CD8-positive, alpha-beta memory T cell (primary cell): ENCODE measurements at regions not wholly inside any gene's neighbourhood (a gene's known extent, or its start where the extent isn't known, plus 50 kb on each side); places are given as distances from the start of the nearest gene placed in this dataset.

Experiments
- CTCF ChIA-PET: fragments of 350-600 bp; sonication (Branson Sonifier 250); formaldehyde crosslinking; loops from one replicate; lab custom pipeline; 2021; ENCODE audit warnings: antibody characterized with exemption; lab: Charles Lee
- POLR2A ChIA-PET: fragments of 350-600 bp; sonication (Branson Sonifier 250); formaldehyde crosslinking; loops from one replicate; lab custom pipeline; 2021; ENCODE audit warnings: antibody characterized with exemption; lab: Charles Lee
- DNase-seq, 5 donors: peaks; one replicate each; pipeline versions ENCODE4 v3.0.0 to v3.0.0-alpha.2; 2020 to 2022; ENCODE audit warnings: mixed read lengths in 1 of 5
- H3K27ac ChIP-seq: one replicate; pipeline ENCODE4 v1.7.0; 2013; ENCODE audit warnings: low read depth, mild to moderate bottlenecking, low read length, moderate library complexity
- H3K27me3 ChIP-seq: 2 replicates; pipeline ENCODE4 v1.7.0; 2013; ENCODE audit warnings: low read length, mild to moderate bottlenecking; ENCODE audit not compliant: insufficient read depth, poor library complexity, severe bottlenecking
- H3K36me3 ChIP-seq: 2 replicates; pipeline ENCODE4 v1.7.0; 2013; ENCODE audit warnings: mild to moderate bottlenecking, low read length, moderate library complexity; ENCODE audit not compliant: insufficient read depth
- H3K4me1 ChIP-seq: 2 replicates; pipeline ENCODE4 v1.7.0; 2013; ENCODE audit warnings: mild to moderate bottlenecking, low read length, moderate library complexity; ENCODE audit not compliant: insufficient read depth
- H3K4me3 ChIP-seq: 2 replicates; pipeline ENCODE4 v1.7.0; 2013; ENCODE audit warnings: mild to moderate bottlenecking, low read length
- H3K9me3 ChIP-seq: 2 replicates; pipeline ENCODE4 v1.7.0; 2013; ENCODE audit warnings: mild to moderate bottlenecking, low read length
- H3K27ac Mint-ChIP-seq, 8 donors: one replicate each; pipeline ENCODE4 v1.8.0; 2020 to 2021; ENCODE audit warnings: mixed read lengths in 8 of 8, mild to moderate bottlenecking in 6 of 8, inconsistent platforms in 3 of 8, moderate library complexity in 3 of 8
- H3K27me3 Mint-ChIP-seq, 2 donors: one replicate each; pipeline ENCODE4 v1.8.0; 2020 to 2021; ENCODE audit warnings: mixed read lengths in 2 of 2, mild to moderate bottlenecking in 1 of 2, moderate library complexity in 1 of 2
- H3K36me3 Mint-ChIP-seq, 3 donors: one replicate each; pipeline ENCODE4 v1.8.0; 2020 to 2021; ENCODE audit warnings: mixed read lengths in 3 of 3, inconsistent platforms in 1 of 3, mild to moderate bottlenecking in 1 of 3
- H3K4me1 Mint-ChIP-seq, 3 donors: one replicate each; pipeline ENCODE4 v1.8.0; 2020 to 2021; ENCODE audit warnings: mixed read lengths in 3 of 3, inconsistent platforms in 1 of 3, mild to moderate bottlenecking in 1 of 3
- H3K4me3 Mint-ChIP-seq, 7 donors: one replicate each; pipeline ENCODE4 v1.8.0; 2020 to 2021; ENCODE audit warnings: mixed read lengths in 7 of 7, mild to moderate bottlenecking in 6 of 7, moderate library complexity in 4 of 7, inconsistent platforms in 2 of 7
- H3K9me3 Mint-ChIP-seq, 5 donors: one replicate each; pipeline ENCODE4 v1.8.0; 2020 to 2022; ENCODE audit warnings: mixed read lengths in 5 of 5, mild to moderate bottlenecking in 3 of 5, moderate library complexity in 2 of 5, inconsistent platforms in 1 of 5

- Mint-ChIP-seq H3K4me1 (no peaks in the 10 kb centered on the region), H3K36me3 (no peaks in the 10 kb centered on the region), H3K4me3 (no peak overlapping the region), H3K27ac (no peak overlapping the region), H3K27me3 (peaks cover 0 to 1% of the 10 kb centered on the region in 2 donors), H3K9me3 (peaks cover 3 to 28% (median 7%) of the 10 kb centered on the region in 5 donors)
- Histone ChIP-seq H3K27ac (no peak overlapping the region), H3K4me1 (no peaks in the 10 kb centered on the region), H3K36me3 (no peaks in the 10 kb centered on the region), H3K9me3 (no peaks in the 10 kb centered on the region), H3K27me3 (no peaks in the 10 kb centered on the region), H3K4me3 (no peak overlapping the region)
- ChIA-PET CTCF (no interaction called here), POLR2A (no interaction called here)
- no peak for DNase-seq
Measured at GRCh38 chr4:20181926-20182325, 69.8 kb upstream of the SLIT2 start.

- Mint-ChIP-seq H3K9me3 (peaks cover 5 to 31% (median 11%) of the 10 kb centered on the region in 5 donors), H3K27me3 (no peaks in the 10 kb centered on the region), H3K4me3 (no peak overlapping the region), H3K36me3 (no peaks in the 10 kb centered on the region), H3K4me1 (no peaks in the 10 kb centered on the region), H3K27ac (no peak overlapping the region)
- no peaks in the 10 kb centered on the region for H3K4me1 ChIP-seq
- CTCF ChIA-PET = no interaction called here
- no peak overlapping the region for H3K27ac ChIP-seq
- no peaks in the 10 kb centered on the region for H3K27me3 ChIP-seq
- POLR2A ChIA-PET = no interaction called here
- DNase-seq = no peak
- H3K4me3 ChIP-seq = no peak overlapping the region
- H3K36me3 ChIP-seq = no peaks in the 10 kb centered on the region
- H3K9me3 ChIP-seq = no peaks in the 10 kb centered on the region
Measured at GRCh38 chr4:20180509-20180908, 71.2 kb upstream of the SLIT2 start.

GRCh38 chr4:20178902-20179576 is 72.7 kb upstream of the SLIT2 start:
- no peak for DNase-seq
- Mint-ChIP-seq H3K9me3 (peaks cover 5 to 35% (median 11%) of the 10 kb centered on the region in 5 donors), H3K4me1 (no peaks in the 10 kb centered on the region), H3K27me3 (no peaks in the 10 kb centered on the region), H3K27ac (no peak overlapping the region), H3K36me3 (no peaks in the 10 kb centered on the region), H3K4me3 (no peak overlapping the region)
- Histone ChIP-seq H3K4me1 (no peaks in the 10 kb centered on the region), H3K4me3 (no peak overlapping the region), H3K9me3 (no peaks in the 10 kb centered on the region), H3K36me3 (no peaks in the 10 kb centered on the region), H3K27ac (no peak overlapping the region), H3K27me3 (no peaks in the 10 kb centered on the region)
- POLR2A ChIA-PET = no interaction called here
- CTCF ChIA-PET = no interaction called here

DNA sequence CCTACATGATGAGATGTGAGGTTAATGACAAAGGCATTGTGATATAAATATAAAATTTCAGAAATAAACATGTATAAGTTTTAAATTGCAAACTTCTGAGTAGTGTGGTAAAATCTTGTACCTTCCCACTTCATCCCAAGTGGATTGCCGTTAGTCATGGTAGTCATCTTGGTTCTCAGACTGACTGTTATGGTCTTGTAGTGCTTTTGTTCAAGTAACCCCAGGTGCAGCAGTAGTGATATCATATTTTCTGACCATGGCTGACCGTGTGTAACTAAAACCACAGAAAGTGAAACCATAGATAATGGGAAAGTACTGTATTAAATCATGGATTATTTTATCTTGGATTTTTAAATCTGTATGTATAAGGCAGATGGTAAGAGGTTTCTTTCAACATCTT is 74.8 kb upstream of the SLIT2 start:
- H3K4me1 Mint-ChIP-seq = no peaks in the 10 kb centered on the region
- H3K4me3 Mint-ChIP-seq = no peak overlapping the region
- Histone ChIP-seq H3K36me3 (no peaks in the 10 kb centered on the region), H3K4me1 (no peaks in the 10 kb centered on the region), H3K27me3 (no peaks in the 10 kb centered on the region), H3K27ac (no peak overlapping the region), H3K4me3 (no peak overlapping the region), H3K9me3 (no peaks in the 10 kb centered on the region)
- H3K27ac Mint-ChIP-seq = no peak overlapping the region
- DNase-seq = no peak
- peaks cover 5 to 37% (median 12%) of the 10 kb centered on the region in 5 donors for H3K9me3 Mint-ChIP-seq
- ChIA-PET POLR2A (no interaction called here), CTCF (no interaction called here)
- no peaks in the 10 kb centered on the region for H3K27me3 Mint-ChIP-seq
- H3K36me3 Mint-ChIP-seq = no peaks in the 10 kb centered on the region

- Histone ChIP-seq H3K27me3 (no peaks in the 10 kb centered on the region), H3K9me3 (no peaks in the 10 kb centered on the region), H3K4me3 (no peak overlapping the region), H3K4me1 (no peaks in the 10 kb centered on the region), H3K36me3 (no peaks in the 10 kb centered on the region), H3K27ac (no peak overlapping the region)
- ChIA-PET CTCF (no interaction called here), POLR2A (no interaction called here)
- H3K27me3 Mint-ChIP-seq = no peaks in the 10 kb centered on the region
- H3K27ac Mint-ChIP-seq = no peak overlapping the region
- H3K4me1 Mint-ChIP-seq = no peaks in the 10 kb centered on the region
- H3K9me3 Mint-ChIP-seq = peaks cover 1 to 35% (median 8%) of the 10 kb centered on the region in 5 donors
- no peak overlapping the region for H3K4me3 Mint-ChIP-seq
- no peak for DNase-seq
- no peaks in the 10 kb centered on the region for H3K36me3 Mint-ChIP-seq
Measured at GRCh38 chr4:20172070-20172760, 79.5 kb upstream of the SLIT2 start.

- no peak for DNase-seq
- Histone ChIP-seq H3K9me3 (no peaks in the 10 kb centered on the region), H3K4me3 (no peak overlapping the region), H3K4me1 (no peaks in the 10 kb centered on the region), H3K27ac (no peak overlapping the region), H3K36me3 (no peaks in the 10 kb centered on the region), H3K27me3 (no peaks in the 10 kb centered on the region)
- POLR2A ChIA-PET = no interaction called here
- Mint-ChIP-seq H3K27me3 (no peaks in the 10 kb centered on the region), H3K4me3 (no peak overlapping the region), H3K4me1 (no peaks in the 10 kb centered on the region), H3K27ac (no peak overlapping the region), H3K36me3 (no peaks in the 10 kb centered on the region), H3K9me3 (peaks cover 4 to 33% (median 11%) of the 10 kb centered on the region in 5 donors)
- CTCF ChIA-PET = no interaction called here
Measured at GRCh38 chr4:20166544-20166943, 85.2 kb upstream of the SLIT2 start.

- H3K27me3 ChIP-seq = no peaks in the 10 kb centered on the region
- CTCF ChIA-PET = no interaction called here
- no peaks in the 10 kb centered on the region for H3K36me3 ChIP-seq
Measured at GRCh38 chr4:20159516-20159915, 92.2 kb upstream of the SLIT2 start.

DNA sequence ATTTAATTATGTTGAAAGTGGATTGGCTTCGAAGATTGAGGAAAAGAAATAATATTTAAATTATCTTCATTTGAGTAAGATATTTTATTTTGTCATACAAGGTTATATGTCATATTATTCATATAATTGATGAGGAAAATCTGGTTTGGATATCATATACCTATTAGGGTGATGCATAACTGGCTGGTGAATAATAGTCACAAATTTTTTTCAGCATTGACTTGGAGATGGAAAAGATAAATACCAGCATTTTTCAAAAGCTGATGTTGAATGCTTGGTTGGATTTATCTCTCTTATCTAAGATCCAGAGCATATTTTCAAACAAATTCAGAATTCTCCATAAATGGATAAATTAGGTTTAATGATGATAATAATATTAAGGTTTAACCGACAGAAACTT is 93.5 kb upstream of the SLIT2 start:
- Mint-ChIP-seq H3K27me3 (no peaks in the 10 kb centered on the region), H3K4me1 (no peaks in the 10 kb centered on the region), H3K4me3 (no peak overlapping the region), H3K9me3 (peaks cover 0 to 22% (median 15%) of the 10 kb centered on the region in 5 donors), H3K27ac (no peak overlapping the region), H3K36me3 (no peaks in the 10 kb centered on the region)
- CTCF ChIA-PET = no interaction called here
- Histone ChIP-seq H3K4me1 (no peaks in the 10 kb centered on the region), H3K36me3 (no peaks in the 10 kb centered on the region), H3K9me3 (no peaks in the 10 kb centered on the region), H3K4me3 (no peak overlapping the region), H3K27me3 (no peaks in the 10 kb centered on the region), H3K27ac (no peak overlapping the region)
- POLR2A ChIA-PET = no interaction called here
- no peak for DNase-seq

More at GRCh38 chr4:20159516-20159915, 92.2 kb upstream of the SLIT2 start:
- peaks cover 1 to 23% (median 12%) of the 10 kb centered on the region in 5 donors for H3K9me3 Mint-ChIP-seq
- no peak overlapping the region for H3K27ac ChIP-seq
- no peak for DNase-seq
- H3K27ac Mint-ChIP-seq = no peak overlapping the region
- H3K27me3 Mint-ChIP-seq = no peaks in the 10 kb centered on the region
- no peaks in the 10 kb centered on the region for H3K9me3 ChIP-seq
- no peak overlapping the region for H3K4me3 ChIP-seq
- H3K4me1 Mint-ChIP-seq = no peaks in the 10 kb centered on the region
- POLR2A ChIA-PET = no interaction called here
- no peak overlapping the region for H3K4me3 Mint-ChIP-seq
- no peaks in the 10 kb centered on the region for H3K4me1 ChIP-seq
- H3K36me3 Mint-ChIP-seq = no peaks in the 10 kb centered on the region
